Mucosa of stomach (tissue), 1 donor: ENCODE measurements at regions not wholly inside any gene's neighbourhood (a gene's known extent, or its start where the extent isn't known, plus 50 kb on each side); places are given as distances from the start of the nearest gene placed in this dataset.

ENCODE experiments used
- H3K27me3 ChIP-seq: one replicate; pipeline ENCODE4 v1.7.0; 2013; ENCODE audit warnings: mild to moderate bottlenecking, low read length; ENCODE audit not compliant: control insufficient read depth, insufficient read depth
- H3K36me3 ChIP-seq: one replicate; pipeline ENCODE4 v1.7.0; 2013; ENCODE audit warnings: low read length; ENCODE audit not compliant: control insufficient read depth, insufficient read depth
- H3K4me1 ChIP-seq: one replicate; pipeline ENCODE4 v1.7.0; 2013; ENCODE audit warnings: mild to moderate bottlenecking, low read length; ENCODE audit not compliant: control insufficient read depth, insufficient read depth
- H3K4me3 ChIP-seq: one replicate; pipeline ENCODE4 v1.7.0; 2013; ENCODE audit warnings: low read length
- H3K9ac ChIP-seq: one replicate; pipeline ENCODE4 v1.7.0; 2013; ENCODE audit warnings: mild to moderate bottlenecking, low read length, moderate library complexity
- H3K9me3 ChIP-seq: one replicate; pipeline ENCODE4 v1.7.0; 2013; ENCODE audit warnings: mild to moderate bottlenecking, low read length, moderate library complexity; ENCODE audit not compliant: control insufficient read depth
- donor health status: Pancreatic carcinoma.

GRCh38 chrX:30975467-30975866 lies 86.4 kb upstream of the TAB3 start:
- Histone ChIP-seq H3K9ac (no peak overlapping the region), H3K27me3 (no peaks in the 10 kb centered on the region), H3K36me3 (no peaks in the 10 kb centered on the region), H3K4me3 (no peak overlapping the region), H3K9me3 (no peaks in the 10 kb centered on the region), H3K4me1 (no peaks in the 10 kb centered on the region)

- H3K4me3 ChIP-seq, result no peak overlapping the region
- H3K4me1 ChIP-seq, result no peaks in the 10 kb centered on the region
- no peaks in the 10 kb centered on the region for H3K9me3 ChIP-seq
- H3K27me3 ChIP-seq, result no peaks in the 10 kb centered on the region
- no peak overlapping the region for H3K9ac ChIP-seq
- H3K36me3 ChIP-seq, result no peaks in the 10 kb centered on the region
Measured at GRCh38 chrX:30973784-30974427, 84.9 kb upstream of the TAB3 start.

- H3K4me3 ChIP-seq, result no peak overlapping the region
- H3K9ac ChIP-seq, result peak overlapping the region; percentile 39
- no peaks in the 10 kb centered on the region for H3K4me1 ChIP-seq
- H3K9me3 ChIP-seq, result no peaks in the 10 kb centered on the region
- H3K27me3 ChIP-seq, result no peaks in the 10 kb centered on the region
- no peaks in the 10 kb centered on the region for H3K36me3 ChIP-seq
Measured at GRCh38 chrX:30971774-30972603, 82.9 kb upstream of the TAB3 start.

- Histone ChIP-seq H3K9ac (no peak overlapping the region), H3K9me3 (no peaks in the 10 kb centered on the region), H3K36me3 (no peaks in the 10 kb centered on the region), H3K27me3 (no peaks in the 10 kb centered on the region), H3K4me1 (no peaks in the 10 kb centered on the region), H3K4me3 (no peak overlapping the region)
Measured at GRCh38 chrX:30967516-30967915, 78.5 kb upstream of the TAB3 start.

- no peak overlapping the region for H3K9ac ChIP-seq
- peaks cover 9% of the 10 kb centered on the region for H3K4me1 ChIP-seq
- H3K27me3 ChIP-seq, result no peaks in the 10 kb centered on the region
- no peaks in the 10 kb centered on the region for H3K36me3 ChIP-seq
- H3K4me3 ChIP-seq, result no peak overlapping the region
- H3K9me3 ChIP-seq, result no peaks in the 10 kb centered on the region
Measured at GRCh38 chrX:30965767-30966166, 76.7 kb upstream of the TAB3 start.

GRCh38 chrX:30961387-30962174 lies 72.5 kb upstream of the TAB3 start:
- H3K9me3 ChIP-seq, result no peaks in the 10 kb centered on the region

GRCh38 chrX:30957753-30958152 lies 68.7 kb upstream of the TAB3 start:
- H3K36me3 ChIP-seq, result no peaks in the 10 kb centered on the region
- H3K9ac ChIP-seq, result no peak overlapping the region
- no peaks in the 10 kb centered on the region for H3K9me3 ChIP-seq
- no peak overlapping the region for H3K4me3 ChIP-seq
- no peaks in the 10 kb centered on the region for H3K27me3 ChIP-seq
- H3K4me1 ChIP-seq, result peaks cover 9% of the 10 kb centered on the region

More at GRCh38 chrX:30961387-30962174, 72.5 kb upstream of the TAB3 start:
- Histone ChIP-seq H3K27me3 (no peaks in the 10 kb centered on the region), H3K4me1 (peaks cover 9% of the 10 kb centered on the region), H3K9ac (no peak overlapping the region), H3K36me3 (no peaks in the 10 kb centered on the region), H3K4me3 (no peak overlapping the region)

- Histone ChIP-seq H3K4me1 (peaks cover 4% of the 10 kb centered on the region), H3K27me3 (no peaks in the 10 kb centered on the region)
Measured at GRCh38 chrX:30955687-30956086, 66.6 kb upstream of the TAB3 start.

GRCh38 chrX:30951003-30951402 lies 61.9 kb upstream of the TAB3 start:
- no peaks in the 10 kb centered on the region for H3K9me3 ChIP-seq
- no peak overlapping the region for H3K4me3 ChIP-seq
- peaks cover 12% of the 10 kb centered on the region for H3K4me1 ChIP-seq
- H3K9ac ChIP-seq, result no peak overlapping the region
- H3K36me3 ChIP-seq, result no peaks in the 10 kb centered on the region
- H3K27me3 ChIP-seq, result no peaks in the 10 kb centered on the region

More at GRCh38 chrX:30955687-30956086, 66.6 kb upstream of the TAB3 start:
- no peak overlapping the region for H3K9ac ChIP-seq
- H3K4me3 ChIP-seq, result no peak overlapping the region
- no peaks in the 10 kb centered on the region for H3K9me3 ChIP-seq
- no peaks in the 10 kb centered on the region for H3K36me3 ChIP-seq

- no peaks in the 10 kb centered on the region for H3K27me3 ChIP-seq
- no peaks in the 10 kb centered on the region for H3K36me3 ChIP-seq
- no peaks in the 10 kb centered on the region for H3K9me3 ChIP-seq
- no peak overlapping the region for H3K9ac ChIP-seq
- H3K4me3 ChIP-seq, result no peak overlapping the region
- H3K4me1 ChIP-seq, result peaks cover 12% of the 10 kb centered on the region
Measured at GRCh38 chrX:30950391-30950790, 61.3 kb upstream of the TAB3 start.

GRCh38 chrX:30949554-30949953 lies 60.5 kb upstream of the TAB3 start:
- no peaks in the 10 kb centered on the region for H3K27me3 ChIP-seq
- H3K9ac ChIP-seq, result no peak overlapping the region
- H3K9me3 ChIP-seq, result no peaks in the 10 kb centered on the region
- H3K4me1 ChIP-seq, result peaks cover 12% of the 10 kb centered on the region
- no peaks in the 10 kb centered on the region for H3K36me3 ChIP-seq
- H3K4me3 ChIP-seq, result no peak overlapping the region

- Histone ChIP-seq H3K36me3 (no peaks in the 10 kb centered on the region), H3K9ac (no peak overlapping the region), H3K4me3 (no peak overlapping the region), H3K9me3 (no peaks in the 10 kb centered on the region), H3K27me3 (no peaks in the 10 kb centered on the region), H3K4me1 (peaks cover 12% of the 10 kb centered on the region)
Measured at GRCh38 chrX:30948626-30949025, 59.6 kb upstream of the TAB3 start.
